HG03159 (cell line): ENCODE measurements at regions not wholly inside any gene's neighbourhood (a gene's known extent, or its start where the extent isn't known, plus 50 kb on each side); places are given as distances from the start of the nearest gene placed in this dataset.

Source experiments
- ATAC-seq: cut with Tn5 transposase; IDR thresholded peaks from one replicate; pipeline ENCODE4 v1.9.1; 2021; ENCODE audit warnings: mild to moderate bottlenecking, moderate library complexity; ENCODE audit not compliant: unreplicated experiment

DNA sequence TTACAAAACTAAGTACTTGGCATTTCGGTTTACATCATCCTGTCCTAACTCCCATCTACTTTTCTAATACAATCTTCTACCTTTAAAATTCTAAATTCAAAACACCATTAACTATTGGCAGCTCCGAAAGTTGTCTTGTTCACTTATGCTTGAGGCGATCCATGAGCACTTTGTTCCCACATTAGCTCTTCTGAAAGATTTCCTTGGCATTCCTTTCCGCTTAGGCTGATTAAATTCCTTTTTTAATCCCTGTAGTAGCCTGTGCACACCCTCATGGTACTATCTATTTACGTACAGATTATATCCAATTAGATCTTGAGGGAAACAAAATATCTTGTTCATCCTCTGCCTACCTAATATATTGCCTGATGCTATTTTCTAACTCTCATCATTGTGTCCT is 480.7 kb downstream of the PRKD1 start:
- no peak for ATAC-seq

DNA sequence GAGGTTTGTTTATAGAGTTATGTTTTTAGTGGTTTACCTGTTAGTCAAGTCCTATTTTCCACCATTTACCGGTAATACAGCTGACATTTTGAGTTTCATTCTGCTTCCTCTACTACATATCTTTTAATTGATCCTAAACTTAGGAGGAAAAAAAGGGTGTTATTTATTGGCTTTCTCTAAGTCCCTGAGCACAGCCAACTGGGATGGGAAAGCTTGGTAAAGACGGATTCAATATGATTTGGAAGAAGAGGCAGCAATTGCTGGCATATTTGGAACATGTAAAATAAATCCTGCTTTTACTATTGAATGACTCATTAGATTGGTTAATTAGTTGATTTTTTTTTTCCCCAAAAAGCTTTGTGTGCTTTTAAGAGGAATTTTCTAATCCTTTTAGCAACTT is 475.7 kb downstream of the PRKD1 start:
- ATAC-seq: no peak

DNA sequence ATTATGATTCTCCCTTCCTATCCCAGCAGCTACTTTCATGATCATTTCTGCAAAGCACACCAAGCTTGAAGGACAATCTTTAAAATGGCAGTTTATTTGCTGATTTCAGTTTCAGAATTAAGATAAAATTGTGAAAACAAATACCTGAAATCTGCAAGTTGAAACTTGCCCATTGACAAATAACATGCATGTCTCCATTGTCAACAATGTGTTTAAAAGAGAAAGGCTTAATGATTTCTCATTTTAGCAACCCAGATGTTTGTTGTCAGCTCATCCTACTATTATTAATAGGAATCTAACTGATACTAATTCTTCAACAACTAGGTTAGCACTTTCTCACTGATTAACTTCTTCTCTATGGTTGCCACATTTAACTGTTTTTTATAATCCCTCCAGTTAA is 474.6 kb downstream of the PRKD1 start:
- ATAC-seq: no peak

DNA sequence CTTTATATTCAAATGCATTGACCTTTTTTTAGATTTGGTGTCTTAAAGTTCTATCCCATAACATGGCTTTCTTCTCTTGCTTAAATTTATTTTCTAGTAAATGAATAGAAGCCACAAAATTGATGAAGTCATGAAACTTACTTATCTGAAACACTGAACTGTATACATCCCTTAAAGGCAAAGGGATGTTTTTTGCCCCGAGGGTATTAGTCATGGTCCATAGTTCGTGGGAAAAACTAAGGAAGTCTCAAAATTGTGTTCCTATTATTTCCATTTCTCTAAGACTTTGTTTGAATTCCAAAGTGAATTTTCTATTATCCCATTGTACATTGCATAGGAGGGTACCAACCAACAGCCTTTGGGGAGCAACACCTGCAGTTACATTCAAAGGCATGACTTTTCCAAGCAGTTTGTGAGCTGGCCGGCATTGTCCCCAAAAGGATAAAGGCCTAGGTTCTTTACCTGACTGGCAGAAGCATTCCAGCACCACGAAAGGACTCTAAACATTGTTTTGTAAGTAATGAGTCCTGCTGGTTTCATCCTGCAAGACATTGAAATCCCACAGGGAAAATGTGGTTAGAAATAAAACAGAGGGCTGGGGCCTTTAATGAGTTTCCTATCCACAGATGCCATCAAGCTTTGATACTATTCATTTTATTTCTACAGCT is 473.5 kb downstream of the PRKD1 start:
- ATAC-seq: no peak

DNA sequence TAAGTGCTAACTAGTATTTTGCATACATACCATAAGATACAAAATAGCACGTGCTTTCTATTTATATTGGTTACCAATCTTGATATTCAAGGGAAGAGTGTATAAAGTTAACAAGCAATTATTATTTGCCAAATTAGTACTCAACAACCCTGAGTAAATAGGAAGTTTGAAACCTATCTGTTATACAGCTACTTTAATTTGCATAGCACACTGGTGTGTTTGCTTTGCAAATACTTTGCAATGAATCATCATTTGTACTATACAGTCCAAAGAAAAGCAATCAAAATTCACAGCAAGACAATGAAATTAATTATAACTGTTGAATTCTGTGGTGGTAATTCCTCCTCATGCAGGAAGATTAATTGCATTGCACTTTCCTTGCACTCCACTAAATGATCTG is 469.1 kb downstream of the PRKD1 start:
- no peak for ATAC-seq

DNA sequence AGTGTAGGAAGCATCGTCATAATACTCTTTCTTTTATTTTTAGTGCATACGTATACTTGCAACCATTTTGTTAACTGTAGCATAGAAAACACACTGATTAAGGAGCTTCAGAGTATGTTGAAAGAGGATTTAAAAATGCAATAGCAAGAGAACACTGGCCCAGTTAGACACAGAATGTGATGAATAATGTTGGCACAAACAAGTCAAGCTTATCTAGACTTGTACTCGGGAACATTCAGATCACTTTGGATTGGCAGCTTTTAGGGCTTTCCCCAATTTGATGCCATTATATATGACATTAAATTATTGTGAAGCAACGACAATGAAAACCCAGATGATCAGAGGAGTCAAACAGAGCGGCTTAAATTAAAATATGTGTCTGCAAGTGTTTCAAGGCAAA is 468.1 kb downstream of the PRKD1 start:
- no peak for ATAC-seq

DNA sequence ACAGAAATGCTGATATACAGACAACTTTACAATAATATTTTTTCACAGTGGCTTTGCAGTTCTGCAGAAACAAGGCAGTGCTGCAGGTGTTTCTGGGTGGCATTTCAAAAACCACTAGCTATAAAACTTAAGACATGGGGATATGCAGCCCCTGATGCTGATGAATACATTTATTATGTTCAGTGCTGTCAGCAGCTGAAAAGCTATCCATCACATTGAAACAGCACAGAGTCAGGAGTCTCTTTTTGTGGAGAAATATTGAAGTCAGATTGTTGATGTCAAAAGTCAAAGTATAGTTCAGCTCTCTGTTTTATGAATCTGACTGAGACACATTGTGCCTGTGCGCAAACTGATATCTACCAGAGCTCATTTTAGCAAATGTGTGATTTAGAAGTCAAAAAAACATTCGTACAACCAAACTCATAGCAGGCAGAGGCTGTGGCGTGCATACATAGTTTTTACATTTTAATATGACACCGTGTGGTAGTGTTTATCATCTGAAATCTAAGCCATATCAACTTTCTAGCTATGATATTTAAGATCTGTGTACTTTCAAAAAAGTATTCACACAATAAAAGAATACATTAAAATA is 467.6 kb downstream of the PRKD1 start:
- no peak for ATAC-seq

DNA sequence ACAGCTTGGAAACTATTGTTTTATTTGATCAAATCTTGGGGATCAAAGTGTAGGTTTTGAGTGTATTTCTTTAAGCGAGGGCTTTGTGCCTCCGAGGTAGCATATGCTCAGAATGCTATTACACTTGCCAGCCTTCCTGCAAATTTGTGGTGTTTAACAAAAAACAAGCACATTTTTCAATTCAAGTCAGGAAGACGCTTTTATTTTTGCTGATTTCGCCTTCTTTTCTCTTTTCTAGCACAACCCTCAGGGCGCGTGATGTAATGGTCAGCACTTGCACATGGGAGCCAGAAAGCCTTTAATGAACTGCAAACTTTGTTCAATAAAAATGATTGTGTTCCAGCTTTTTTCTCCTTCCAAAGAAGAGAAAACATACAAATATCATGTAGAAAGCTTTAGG is 466.5 kb downstream of the PRKD1 start:
- ATAC-seq: no peak

DNA sequence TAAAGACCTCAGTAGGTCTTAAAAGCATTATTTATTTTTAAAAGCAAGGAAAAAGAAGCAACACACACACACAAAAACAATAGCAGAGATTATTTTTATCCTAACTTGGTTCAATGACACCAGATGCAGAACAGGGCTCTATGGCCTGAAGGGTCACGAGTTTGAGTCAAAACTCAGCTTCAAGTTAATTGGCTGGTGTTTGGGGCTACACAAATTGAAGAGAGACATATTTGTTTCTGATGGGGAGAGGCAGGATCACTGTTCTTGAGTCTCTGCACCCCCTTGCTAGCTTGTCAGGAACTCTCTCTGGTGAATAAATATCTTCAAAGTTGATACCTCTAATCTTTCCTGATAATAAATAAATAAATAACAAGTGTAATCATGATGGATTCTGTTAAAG is 466.1 kb downstream of the PRKD1 start:
- no peak for ATAC-seq

DNA sequence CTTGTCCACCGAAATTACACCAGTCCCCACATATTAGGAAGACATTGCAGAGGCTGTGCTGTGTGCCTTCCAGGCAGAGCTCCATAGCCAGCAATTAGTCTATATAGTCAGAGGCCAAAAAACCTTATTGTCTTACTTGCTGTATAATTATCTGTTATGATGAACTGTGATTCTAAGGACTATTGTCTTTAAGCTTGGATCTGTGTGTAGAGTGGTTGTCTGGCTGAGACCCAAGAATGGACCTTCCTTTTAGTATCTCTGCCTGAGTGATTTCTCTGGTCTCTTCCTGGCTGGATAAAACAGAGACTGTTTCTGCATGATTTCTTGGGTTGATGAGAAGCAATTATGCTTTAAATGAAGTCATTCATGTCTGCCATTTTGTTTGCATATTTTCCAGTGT is 465.3 kb downstream of the PRKD1 start:
- ATAC-seq: no peak

DNA sequence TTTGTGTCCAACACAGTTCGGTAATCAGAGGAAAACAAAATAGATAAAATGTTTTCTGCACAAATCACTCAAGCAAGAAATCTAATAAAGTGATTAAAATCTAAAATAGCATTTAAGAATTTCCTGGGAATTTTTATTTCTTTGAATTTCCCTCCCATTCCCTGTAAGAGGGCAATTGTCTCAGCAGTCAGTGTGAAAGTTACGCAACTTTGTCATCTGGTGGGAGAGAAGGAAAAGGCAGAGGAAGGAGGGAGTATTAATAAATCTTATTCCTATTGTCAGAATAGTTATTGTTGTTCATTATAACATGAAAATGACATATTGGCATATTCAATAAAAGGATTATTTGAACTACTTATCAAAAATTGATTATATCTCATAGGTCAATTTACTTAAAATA is 464.9 kb downstream of the PRKD1 start:
- ATAC-seq: no peak

DNA sequence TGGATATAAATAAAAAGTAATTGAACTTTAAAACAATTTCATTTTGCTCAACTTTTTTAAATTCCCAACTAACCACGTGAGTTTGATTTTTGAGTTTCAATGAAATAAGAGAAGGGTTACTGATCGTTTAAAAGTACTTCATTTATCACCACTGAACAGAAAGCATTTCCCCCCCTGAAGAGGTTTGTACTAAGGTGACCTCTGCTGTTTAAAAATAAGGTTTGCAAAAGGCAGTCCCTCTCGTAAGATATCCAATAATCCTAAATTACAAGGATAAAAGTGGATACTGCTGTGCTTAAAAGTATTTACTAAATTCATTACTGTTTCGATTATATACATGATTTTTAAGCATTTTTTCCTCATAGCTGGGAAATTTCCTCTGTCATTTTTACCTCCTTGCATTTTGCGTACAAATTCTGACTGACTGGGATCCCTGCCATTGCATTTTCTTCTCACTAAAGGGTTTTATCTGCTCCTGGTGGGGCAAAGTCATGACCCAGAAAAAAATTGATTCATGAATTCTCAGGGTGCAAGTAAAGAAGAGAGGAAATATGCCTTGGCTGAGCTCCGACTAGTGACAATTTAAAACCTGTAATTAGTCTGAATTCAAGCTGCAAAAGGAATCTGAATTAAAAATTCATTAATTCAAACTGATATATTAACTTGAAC is 463.8 kb downstream of the PRKD1 start:
- ATAC-seq: no peak

DNA sequence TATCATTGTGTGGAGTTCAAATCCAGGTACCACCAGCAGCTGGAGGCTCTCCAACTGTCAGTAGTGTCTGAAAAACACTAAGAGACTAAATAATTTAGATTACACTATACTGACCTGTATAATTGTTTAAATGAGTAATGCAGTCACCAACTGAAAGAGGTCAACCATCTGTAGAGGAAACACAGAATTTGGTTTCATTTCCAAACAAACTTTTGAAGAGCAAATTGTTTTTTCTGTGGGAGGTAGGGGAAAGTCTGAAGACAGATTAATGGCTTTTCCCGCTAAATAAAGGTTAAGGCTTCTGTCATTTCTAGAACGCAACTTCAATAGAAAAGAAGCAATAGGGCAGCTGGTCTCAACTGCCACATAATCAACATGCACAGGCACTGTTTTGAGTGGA is 462.6 kb downstream of the PRKD1 start:
- ATAC-seq: no peak

DNA sequence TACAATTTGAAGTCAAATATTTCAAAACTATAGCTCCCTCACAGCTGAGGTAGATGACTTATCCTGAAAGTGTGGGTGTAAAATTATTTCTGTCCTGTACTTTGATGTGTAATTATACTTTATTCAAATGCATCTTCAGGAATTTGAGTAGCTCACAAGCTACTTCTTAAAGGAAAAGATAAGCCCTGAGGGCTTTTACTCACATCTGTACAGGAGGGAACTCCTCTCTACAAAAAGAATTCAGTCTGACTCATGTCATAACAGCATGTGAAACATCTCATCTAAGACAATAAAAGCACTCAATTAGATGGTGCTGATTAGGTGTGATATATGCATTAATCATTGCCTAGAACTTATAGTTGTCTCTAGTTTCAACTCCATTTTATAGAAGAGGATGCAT is 452.0 kb downstream of the PRKD1 start:
- ATAC-seq: no peak

DNA sequence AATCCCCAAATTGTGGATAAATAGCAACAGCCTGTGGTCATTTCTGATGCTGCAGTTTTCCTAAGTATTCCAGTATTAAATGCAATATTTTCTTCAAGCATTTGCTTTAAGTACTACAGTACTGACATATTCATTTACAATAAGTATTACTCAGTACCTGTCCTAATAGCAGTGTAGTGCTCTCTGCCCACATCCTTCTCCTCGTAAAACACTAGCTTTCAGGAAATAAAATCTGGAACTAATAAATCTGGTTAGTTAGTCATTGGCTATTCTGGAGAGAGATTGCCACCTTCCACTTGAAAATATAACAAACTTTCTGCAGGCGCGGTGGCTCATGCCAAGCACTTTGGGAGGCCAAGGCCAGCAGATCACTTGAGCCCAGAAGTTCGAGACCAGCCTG is 441.5 kb downstream of the PRKD1 start:
- no peak for ATAC-seq

DNA sequence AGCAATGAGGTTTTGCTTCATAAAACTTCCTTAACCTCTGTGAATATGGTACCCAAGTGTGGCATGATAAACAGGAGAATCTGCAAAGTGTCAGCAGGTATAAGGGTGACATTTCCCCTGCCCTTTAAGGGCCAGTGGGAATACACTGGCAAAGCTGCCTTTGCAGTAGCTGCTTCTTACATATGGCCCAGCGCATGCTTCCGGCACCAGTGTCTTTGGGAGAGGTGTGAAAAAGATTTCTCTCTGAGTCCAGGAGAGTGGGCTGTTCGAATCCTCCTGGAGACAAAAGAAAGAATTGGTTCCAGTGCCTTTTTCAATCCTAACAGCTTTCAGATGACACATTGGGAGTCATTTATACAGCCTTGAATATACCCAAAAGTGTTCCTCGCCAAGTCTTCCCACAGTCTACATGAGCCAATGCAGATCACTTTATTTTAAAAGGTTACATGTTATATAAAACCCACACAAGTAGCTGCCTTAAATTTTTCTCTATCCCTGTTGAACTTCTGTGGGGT is 437.7 kb downstream of the PRKD1 start:
- no peak for ATAC-seq

DNA sequence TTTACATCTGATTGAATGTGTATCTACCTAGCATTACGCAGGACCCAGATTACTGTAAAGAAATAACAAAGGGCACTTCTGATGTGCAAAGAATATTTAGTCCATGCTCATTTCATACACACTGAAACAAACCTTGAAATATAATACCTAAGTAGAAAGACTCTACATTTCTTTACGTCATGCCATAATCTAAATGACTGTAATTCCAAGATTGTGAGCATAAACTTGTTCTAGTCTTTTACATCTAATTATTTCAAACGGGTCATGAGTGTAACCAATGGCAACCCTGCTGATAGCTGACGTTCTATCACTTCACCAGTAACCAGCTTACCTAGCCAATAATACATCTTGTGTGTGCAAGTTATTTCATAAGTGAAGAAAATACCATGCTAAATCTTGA is 433.8 kb downstream of the PRKD1 start:
- ATAC-seq: no peak

DNA sequence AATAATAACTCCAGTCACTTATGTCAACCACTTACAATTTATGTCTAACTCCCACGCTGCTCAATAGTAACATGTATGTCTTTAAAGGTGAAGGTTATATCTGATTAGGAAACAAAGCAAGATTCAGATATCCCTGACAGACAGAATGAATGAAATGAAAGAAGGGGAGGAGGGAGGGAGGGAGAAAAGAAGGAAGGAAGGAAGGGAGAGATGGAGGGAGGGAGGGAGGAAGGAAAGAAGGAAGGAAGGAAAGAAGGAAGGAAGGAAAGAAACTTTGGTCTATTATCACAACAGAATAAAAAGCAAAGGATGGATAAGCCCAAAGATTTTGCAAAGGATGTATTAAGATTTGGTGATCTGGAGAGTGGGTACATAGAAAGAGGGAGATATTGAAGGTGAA is 433.3 kb downstream of the PRKD1 start:
- ATAC-seq: no peak

DNA sequence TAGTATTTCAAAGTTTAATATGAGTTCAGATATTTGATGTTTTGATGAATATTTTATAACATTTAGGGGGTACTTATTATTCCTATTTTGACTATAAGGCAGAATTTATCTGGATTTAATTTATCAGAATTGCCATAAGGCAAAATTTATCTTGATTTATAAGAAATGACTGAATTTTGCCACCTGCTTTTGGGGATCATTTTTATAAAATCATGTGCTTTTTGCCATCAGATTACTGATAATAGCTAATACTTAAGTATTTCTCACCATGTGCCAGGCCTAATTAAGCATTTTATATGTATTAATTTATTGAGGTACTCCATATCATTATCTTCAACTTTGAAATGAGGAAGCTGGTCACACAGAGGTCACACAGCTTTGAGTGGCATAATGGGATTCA is 423.7 kb downstream of the PRKD1 start:
- no peak for ATAC-seq

DNA sequence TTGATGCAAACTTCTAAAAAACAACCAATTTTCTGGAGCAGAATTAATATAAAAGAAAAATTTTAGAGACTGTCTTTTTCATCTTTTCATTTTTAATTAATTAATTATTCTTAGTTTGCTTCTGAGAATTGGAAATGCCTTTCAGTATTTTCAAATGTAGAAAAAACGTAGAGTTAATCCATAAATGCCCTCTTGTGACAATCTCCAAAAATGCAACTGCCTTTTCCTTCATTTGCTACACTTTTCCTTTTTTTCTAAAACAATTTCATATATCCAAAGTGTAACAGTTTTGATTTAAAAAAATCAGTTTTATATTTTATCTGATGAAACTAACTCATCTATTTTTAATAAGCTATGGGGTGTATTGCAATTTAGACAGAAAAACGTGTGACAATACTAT is 409.3 kb downstream of the PRKD1 start:
- ATAC-seq: no peak

DNA sequence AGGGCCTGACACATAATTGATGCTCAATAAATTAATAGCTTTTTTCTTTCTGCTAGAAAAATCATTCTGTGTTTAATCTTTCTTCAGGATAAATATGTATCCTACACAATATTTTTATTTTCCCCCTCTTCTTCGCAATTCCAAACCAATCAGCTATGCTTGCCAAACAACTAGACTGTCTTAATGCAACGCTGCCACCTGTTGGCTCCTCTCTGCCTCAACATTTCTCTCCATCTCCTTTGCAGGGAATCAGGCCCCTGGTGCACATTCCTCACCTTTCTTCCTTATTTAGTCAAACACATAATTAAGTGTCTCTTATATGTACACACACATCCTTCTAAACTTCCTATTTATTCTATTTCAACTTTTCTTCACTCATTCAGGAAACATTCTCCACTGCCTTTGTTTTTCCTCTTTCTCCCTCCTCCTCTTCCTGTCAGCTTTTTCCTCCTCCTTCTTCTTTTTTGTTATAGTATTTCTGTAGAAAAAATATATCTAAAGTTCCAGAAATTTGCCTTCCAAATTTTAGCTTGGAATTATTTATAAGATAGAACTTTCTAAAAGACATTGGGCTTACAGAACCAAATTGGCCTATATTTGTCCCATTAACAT is 406.0 kb downstream of the PRKD1 start:
- no peak for ATAC-seq
